NCI-H1436 (cell line): ENCODE measurements at regions not wholly inside any gene's neighbourhood (a gene's known extent, or its start where the extent isn't known, plus 50 kb on each side); places are given as distances from the start of the nearest gene placed in this dataset.

Experiments used
- DNase-seq: peaks from one replicate; lab custom pipeline; 2025; lab: John Stamatoyannopoulos, UW

GRCh38 chr13:34553376-34553775 lies 388.7 kb upstream of the NBEA start:
- DNase-seq = no peak

GRCh38 chr13:34555988-34556387 lies 386.1 kb upstream of the NBEA start:
- no peak for DNase-seq

- DNase-seq = no peak
Measured at GRCh38 chr13:34561033-34561432, 381.0 kb upstream of the NBEA start.

DNA sequence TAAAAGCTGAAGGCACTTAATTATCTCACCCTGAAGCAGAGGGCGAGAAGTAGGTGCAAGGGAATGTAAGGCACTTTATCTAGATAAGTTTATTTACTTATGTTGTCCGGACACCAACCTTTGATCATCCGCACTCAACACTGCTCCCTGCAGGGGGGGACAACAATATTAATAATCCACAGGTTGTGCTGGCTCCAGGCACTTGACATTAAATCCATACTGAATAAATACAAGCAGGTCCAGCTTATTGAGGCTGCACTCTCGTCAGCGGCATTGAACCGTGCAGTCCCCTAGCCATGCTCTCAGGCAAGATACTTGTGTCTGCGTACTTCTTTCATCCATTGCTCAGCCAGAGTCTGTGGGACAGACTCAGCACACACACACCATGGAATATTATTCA lies 374.5 kb upstream of the NBEA start:
- DNase-seq = no peak

DNA sequence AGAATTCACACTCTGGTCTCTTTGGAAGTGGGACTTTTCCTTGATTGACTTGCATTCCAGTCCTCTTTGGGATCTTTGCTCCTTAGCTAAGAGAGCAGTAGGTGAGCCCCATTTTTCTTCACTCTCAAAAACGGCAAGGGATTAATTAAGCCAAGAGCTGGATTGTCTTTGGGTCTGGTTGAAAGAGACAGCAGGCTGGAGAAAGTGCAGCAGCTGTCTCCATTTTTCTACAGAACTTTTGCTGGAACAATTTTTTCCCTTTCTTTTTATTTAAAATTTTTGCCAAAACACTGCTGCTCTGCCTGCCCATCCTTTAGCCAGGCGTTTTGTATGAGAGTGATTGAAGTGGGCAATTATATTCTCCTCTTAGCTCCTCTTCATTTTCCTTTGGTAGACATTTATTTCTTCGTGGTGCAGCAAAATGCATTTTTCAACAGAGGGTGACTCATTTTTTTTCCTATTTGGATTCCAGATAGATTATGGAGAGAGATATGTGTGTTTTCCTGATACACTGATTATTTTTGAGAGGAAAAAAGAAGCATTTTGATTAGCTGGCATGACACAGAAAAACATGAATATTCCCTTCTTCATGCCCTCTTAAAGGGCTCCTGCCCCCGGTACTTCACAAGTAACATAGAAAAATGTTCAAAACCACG lies 371.2 kb upstream of the NBEA start:
- no peak for DNase-seq

- no peak for DNase-seq
Measured at GRCh38 chr13:34571716-34572115, 370.4 kb upstream of the NBEA start.

DNA sequence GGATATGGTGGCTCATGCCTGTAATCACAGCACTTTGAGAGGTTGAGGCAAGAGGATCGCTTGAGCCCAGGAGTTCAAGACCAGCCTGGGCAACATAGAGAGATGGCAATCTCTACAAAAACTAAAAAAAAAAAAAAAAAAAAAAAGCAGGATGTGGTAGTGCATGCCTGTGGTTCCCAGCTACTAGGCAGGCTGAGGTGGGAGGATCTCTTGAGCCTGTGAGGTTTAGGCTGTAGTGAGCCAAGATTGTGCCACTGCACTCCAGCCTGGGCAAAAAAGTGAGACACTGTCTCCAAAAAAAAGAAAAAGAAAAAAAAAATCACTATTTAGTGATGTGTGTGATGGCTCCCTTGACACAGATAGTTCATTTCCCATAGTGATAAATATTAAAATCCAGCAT lies 365.0 kb upstream of the NBEA start:
- DNase-seq = no peak

DNA sequence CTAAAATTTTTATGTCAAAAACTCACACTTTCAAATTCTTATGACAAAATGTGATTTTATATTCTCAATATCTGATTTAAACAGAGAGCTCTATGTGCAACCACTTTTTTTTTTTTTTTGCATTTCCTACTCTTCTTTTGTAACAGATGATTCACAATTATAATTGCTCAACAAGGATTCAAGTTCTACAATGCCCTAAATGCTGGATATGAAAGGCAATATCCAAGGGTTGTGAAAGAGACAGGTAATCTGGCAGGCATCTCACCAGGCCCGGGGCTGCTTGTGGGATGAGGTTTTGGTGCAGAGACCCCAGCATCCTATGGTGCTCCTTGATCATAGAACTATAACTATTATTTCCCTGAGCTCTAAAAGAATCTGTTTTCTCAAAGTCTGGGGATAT lies 363.6 kb upstream of the NBEA start:
- DNase-seq = no peak

DNA sequence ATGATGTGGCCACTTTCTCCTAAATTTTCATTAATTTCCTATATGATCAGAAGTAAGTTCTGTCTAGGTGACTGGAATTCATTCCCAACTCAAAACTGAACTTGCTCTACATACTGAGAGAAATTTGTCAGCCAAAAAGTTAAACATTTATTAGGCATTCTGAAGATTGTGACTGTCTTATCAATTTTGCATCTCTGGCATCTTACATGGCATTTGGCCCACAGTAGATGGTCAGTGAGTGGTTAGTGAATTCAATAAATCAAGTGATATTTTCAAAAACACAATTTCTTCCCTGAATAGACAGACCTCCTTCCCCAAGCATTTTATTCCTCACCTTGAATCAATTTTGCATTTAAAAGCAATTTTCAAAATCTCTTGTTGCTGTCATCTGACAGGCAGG lies 363.2 kb upstream of the NBEA start:
- no peak for DNase-seq

DNA sequence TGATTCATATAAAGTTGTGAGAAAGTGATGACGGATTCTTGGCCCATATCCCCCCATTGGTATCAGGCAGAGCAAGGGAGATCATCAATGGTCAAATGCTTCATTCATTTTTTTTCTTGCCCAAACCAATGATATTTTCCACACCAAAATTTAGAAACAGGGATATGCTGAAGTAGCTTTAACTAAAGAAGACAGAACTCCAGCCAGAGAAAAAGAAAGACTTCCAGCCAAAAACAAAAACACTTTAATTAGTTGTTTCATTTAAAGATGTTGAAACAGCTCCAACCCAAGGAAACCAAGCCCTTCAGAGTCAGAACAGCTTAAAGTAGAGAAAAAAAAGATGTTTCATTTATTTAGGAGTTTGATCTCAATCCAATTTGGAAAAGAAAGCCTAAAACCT lies 358.9 kb upstream of the NBEA start:
- DNase-seq = no peak

- no peak for DNase-seq
Measured at GRCh38 chr13:34587576-34587975, 354.5 kb upstream of the NBEA start.

- DNase-seq = no peak
Measured at GRCh38 chr13:34588362-34588761, 353.7 kb upstream of the NBEA start.

- no peak for DNase-seq
Measured at GRCh38 chr13:34589581-34589980, 352.5 kb upstream of the NBEA start.

DNA sequence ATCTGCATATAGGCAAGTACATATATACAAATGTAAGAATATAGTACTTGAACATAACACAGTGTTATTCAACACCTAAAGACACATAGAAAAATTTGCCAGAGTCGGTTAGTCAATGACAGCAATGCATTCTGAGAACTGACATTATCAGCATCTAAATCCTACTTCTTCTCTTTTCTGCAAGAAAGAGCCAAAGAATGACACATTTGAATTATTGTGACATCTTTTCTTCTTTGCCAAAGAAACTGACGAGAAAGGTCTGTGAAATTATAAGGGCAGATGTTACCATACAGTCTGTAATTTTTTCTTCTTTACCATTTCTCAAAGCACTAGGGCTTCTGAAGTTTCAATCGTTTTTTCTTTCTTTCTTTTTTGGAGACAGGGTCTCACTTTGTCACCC lies 350.9 kb upstream of the NBEA start:
- DNase-seq = no peak

DNA sequence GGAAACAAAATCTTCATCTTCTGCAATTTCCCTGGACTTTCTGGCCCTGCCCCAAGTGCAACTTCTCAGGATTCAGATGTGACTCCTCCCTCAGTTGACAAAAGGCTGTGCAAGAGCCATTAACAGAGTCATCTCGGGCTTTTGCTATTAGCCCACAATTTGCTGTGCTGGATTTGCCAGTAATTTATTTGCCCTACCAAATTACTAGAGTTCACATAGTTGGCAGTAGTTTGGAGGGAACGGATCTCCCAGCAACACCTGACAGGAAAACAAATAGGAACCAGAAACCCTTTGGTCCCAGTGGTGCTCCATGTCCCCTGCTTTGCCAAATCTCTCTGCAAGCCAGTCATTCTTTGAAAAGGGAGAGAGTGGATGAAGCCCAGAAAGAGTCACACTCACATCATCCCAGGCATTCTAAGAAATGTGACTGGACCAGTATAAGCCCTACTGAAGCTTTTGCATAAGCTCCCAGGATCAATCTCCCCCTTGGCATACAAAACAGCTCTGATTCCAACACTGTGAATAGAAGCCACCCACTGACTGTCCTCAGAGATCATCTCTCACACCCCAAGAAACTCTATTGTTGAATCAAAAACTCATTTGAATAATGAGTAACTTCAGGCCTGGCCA lies 350.1 kb upstream of the NBEA start:
- DNase-seq = no peak

DNA sequence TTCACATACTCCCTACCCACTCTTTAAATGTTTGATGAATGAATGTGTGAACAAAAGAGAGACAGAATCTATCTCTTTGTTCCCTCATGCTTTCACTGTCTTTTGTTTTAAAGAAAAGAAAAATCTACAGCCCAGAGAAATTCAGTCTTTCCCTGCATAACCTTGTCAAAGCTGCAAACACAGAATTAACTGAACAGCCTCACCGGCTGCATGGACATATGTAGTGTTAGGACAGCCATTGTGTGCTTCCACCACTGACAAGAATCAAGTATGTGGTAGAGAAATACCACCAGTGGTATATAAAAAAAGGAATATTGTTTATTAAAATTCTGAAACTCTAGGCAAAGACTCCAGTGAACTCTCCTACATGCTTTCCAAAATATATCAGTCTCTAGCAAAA lies 348.4 kb upstream of the NBEA start:
- DNase-seq = no peak

DNA sequence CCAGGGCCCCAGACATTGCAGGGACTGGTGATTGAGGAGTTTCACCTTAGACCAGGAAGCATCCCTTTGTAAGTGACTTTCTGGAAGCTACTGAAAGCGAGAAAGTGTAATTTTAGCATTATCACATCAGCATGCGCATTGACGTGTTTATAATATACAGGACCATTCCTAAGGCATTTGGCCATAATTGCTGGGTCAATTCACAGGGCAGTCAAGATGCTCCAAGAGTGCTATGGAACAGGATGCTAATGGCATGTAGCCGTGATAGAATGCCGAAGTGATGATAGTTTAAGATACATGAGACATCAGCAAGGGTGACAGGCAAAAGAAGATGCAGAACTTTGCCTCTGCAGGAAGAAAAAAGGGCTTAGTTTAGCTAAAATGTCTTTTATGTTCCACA lies 347.6 kb upstream of the NBEA start:
- DNase-seq = no peak

DNA sequence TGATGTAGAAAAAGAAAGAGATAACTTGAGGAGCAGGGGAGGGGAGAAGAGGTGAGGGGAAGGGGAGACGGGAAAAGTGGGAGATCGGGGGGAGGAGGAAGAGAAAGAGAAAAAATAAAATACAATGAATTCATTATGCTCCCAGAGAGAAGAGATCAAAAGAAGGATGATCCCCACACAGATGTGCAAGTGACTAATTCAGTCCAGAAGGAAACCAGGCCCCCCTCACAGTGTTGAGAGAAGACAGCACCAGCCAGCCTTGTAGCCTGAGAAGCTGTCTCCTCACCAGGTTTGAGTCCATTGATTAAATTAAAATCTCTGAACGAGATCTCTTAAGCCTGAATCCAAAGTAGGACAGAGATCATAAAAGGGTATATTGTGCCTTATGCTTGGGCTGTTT lies 333.7 kb upstream of the NBEA start:
- DNase-seq = no peak

DNA sequence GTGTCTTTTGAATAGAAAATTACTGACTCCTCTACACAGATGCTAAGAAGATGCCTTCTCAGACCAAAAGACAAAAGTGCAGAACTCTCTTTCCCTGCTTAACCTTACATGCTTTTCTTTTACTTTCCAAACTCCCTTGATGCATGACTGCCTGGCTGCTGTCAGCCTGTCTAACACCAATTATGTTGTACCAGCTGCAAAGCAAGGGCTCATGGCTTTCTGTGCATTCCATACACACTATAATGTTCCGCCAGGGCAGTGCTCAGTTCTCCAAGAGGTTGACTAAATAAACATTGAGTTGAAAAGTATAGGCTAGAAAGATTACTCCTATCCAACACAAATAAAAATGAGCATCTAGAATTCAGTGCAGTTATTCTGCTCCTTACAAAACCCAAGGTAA lies 330.4 kb upstream of the NBEA start:
- DNase-seq = no peak

DNA sequence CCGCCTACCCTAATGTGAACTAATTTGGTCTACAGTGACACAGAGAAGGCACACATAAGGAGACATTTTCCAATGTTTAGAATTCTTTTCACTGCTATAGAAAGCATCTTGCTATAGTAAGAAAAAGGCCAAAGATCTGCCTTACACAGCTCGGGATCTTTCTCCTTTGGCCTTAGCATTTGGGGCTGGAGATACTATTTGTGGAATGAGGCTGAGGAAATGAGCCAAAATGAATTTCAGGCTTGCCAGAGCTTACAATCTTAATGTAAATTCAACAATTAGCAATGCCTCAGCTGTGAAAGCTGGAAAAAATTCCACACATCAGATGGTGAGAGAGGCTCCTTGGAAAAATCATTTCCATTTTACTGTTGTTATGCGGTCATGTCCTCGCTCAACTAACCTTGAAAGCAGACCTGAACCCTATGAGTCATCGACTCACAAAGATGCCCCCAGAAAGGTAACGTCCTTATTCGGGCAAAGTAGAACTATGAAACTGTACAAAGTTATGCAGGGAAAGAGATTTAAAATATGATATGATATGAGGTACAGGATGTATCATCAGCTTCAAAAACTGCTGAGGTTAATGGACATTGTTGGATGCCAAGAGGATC lies 324.5 kb upstream of the NBEA start:
- DNase-seq = no peak

GRCh38 chr13:34618654-34619053 lies 323.4 kb upstream of the NBEA start:
- DNase-seq = no peak

GRCh38 chr13:34619326-34619725 lies 322.7 kb upstream of the NBEA start:
- no peak for DNase-seq

DNA sequence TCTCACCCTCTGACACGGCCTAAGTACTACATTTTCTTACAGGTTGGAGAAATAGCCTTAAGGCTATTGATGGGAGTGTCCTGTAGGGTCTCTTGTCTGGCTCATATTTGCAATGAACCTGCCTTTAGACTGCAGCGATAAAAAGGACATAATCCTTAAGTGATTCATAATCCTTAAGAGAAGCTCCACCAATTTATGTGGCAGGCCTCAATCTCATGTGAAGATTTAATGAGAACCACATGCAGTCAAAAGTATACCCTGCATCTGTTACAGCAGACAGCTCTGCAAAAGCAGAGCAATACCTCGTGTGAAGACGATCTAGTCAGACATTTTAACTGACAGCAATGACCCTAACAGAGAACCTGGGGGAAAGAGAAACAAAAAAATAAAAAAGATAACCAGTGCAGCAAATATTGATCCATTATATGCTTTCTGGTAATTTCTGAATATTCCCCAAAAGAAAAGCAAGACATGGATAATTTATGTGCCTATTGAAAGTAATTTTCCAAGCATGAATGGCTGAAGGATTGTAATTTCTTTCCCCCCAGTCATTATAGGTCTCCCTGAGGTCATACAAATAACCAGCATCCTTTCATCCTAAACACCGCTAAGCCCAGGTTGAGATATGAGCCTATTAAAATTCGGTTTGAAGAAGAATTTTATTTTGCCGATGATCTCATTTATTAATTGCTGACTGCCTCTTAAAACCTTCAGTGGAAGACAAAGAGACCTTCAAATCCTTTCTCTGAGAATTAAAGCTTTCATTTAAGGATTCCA lies 321.8 kb upstream of the NBEA start:
- DNase-seq = no peak
